GM19351 (cell line): ENCODE measurements at regions not wholly inside any gene's neighbourhood (a gene's known extent, or its start where the extent isn't known, plus 50 kb on each side); places are given as distances from the start of the nearest gene placed in this dataset.

Source experiments
- ATAC-seq: cut with Tn5 transposase; IDR thresholded peaks from one replicate; pipeline ENCODE4 v1.9.1; 2021; ENCODE audit warnings: mild to moderate bottlenecking, moderate library complexity; ENCODE audit not compliant: unreplicated experiment

- ATAC-seq, result no peak
Observed at GRCh38 chr6:40973304-40973703, 65.7 kb downstream of the UNC5CL start.

GRCh38 chr6:40972814-40973213 lies 66.2 kb downstream of the UNC5CL start:
- ATAC-seq, result no peak

DNA sequence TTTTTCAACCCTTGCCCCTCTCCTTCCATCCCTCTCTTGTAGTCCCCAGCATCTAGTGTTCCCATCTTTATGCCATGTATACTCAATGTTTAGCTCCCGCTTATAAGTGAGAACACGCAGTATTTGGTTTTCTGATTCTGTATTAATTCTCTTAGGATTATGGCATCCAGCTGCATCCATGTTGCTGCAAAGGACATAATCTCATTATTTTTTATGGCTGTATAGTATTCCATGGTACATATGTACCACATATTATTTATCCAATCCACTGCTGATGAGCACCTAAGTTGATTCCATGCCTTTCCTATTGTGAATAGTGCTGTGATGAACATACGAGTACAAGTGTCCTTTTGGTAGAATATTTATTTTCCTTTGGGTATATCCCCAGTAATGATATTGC lies 66.8 kb downstream of the UNC5CL start:
- ATAC-seq, result no peak

DNA sequence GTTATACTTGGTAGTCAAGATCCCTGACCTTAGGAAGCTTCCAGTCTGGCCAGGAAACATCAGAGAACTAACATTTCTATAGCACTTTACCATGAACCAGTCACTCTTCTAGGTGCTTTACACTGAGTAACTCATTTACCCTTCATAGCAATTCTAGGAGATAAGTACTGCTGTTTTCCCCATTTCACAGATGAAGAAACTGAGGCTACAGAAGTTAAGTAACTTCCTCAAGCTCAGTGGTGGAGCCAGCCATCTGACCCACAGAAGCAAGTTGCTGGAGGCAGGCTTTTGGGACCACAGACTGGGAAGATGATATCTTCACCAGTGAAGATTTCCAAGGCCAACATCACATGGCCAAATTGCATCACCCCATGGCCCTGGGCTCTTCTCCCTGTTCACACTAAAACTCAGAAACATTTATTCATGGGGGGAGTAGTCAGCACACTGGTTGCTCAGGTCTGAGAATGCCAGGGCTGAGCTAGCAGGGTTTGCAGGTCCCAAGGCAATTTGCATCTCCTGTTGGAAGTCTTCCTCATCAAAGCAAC lies 70.3 kb downstream of the UNC5CL start:
- no peak for ATAC-seq

- no peak for ATAC-seq
Observed at GRCh38 chr6:40966860-40967259, 72.2 kb downstream of the UNC5CL start.

GRCh38 chr6:40965046-40965445 lies 74.0 kb downstream of the UNC5CL start:
- no peak for ATAC-seq

- no peak for ATAC-seq
Observed at GRCh38 chr6:40963019-40963418, 76.0 kb downstream of the UNC5CL start.

DNA sequence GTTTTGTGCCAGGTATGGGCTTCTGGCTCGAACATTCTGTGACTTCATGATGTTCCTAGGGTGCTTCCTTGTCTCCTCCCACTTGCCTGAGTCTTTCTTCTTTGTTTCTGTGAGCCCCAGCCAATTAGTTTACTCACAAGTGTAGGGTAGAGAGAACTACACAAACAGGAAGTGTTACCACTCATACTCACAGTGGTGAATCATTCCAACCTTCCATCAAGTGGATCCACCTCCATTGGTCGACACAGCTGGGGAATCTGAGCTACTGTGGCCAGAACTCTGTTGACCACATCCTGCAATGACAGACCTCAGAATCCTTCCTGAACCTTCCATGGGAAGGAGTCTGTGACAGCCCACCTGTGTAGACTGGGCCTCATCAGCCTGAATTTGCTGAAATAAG lies 76.8 kb downstream of the UNC5CL start:
- peak; percentile 58 for ATAC-seq

GRCh38 chr6:40961831-40962230 lies 77.2 kb downstream of the UNC5CL start:
- ATAC-seq, result no peak

GRCh38 chr6:40960742-40961430 lies 78.1 kb downstream of the UNC5CL start:
- no peak for ATAC-seq

DNA sequence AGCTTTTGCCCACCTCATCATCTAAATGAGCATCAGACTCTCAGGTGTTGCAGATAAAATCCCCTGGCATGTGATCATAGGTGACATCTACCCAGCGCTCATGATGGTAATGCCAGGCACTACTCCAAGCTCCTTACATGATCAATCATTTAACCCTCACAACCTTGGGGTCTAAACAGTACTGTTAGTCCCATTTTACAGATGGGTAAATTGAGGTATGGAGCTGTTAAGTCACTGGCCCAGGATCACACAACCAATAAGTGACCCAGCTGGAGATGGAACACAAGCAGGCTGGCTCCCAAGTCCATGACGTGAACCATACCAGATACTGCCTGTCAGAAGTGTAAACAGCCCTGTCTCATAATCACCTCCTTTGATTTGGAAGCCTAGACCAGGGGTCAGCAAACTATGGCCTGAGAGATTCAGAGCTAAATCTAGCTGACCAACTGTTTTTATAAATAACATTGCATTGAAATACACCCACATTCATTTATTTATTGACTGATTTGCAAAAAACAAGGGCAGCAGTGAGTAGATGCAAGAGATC lies 79.2 kb downstream of the UNC5CL start:
- no peak for ATAC-seq

- ATAC-seq, result no peak
Observed at GRCh38 chr6:40958738-40959137, 80.3 kb downstream of the UNC5CL start.

GRCh38 chr6:40957616-40958492 lies 81.2 kb downstream of the UNC5CL start:
- no peak for ATAC-seq

GRCh38 chr6:40956936-40957335 lies 82.1 kb downstream of the UNC5CL start:
- ATAC-seq, result no peak

- no peak for ATAC-seq
Observed at GRCh38 chr6:40955178-40955545, 83.9 kb downstream of the UNC5CL start.

DNA sequence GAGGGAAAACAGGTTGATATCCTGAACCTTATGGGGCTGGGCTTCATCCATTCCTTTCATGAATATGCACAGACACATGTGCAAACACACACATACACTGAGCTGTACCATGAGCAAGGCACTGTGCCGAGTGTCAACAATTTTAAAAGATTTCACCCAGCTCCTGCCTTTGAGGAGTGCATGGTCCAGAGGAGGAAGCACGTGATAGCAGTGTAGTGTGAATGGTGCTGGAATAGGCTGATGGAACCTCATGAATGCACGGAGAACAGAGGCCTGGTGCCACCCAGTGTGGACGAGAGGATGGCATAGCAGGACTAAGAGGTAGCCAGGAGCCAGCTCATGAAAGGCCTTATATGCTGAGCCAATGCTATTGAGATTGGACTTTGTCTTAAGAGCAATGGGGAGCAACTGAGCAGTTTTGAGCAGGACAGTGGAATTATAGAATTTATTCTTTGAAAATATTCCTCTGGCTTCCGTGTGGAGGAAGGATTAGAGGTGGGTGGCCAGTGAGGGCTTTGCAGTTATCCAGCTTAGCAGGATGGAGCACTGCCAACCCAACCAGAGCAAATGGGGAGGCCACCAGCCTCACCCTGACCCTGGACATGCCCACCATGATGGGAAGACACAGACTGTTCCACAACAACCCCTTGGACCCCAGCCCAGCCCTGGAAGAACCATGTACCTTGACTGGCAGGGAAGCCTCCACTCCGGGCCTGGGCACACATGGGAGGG lies 84.4 kb downstream of the UNC5CL start:
- no peak for ATAC-seq

DNA sequence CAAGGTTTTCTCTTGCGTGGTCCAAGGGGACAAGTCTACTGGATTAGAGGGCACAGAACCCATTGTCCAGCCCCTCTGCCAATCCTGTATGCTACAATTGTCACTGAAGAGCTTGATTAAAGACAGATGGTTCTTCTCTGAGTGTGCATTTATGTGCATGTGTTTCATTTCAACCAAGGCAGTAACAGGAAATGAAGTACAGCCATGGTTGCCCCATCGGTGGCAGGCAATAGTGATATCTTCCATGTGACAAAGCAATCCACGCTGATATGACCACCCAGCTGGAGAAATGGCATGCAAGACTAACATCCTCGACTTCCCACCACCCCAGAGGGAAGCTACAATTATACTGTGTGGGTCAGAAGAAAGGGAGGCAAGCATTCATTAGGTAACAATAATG lies 85.5 kb downstream of the UNC5CL start:
- ATAC-seq, result no peak

- no peak for ATAC-seq
Observed at GRCh38 chr6:40950986-40951698, 87.9 kb downstream of the UNC5CL start.

DNA sequence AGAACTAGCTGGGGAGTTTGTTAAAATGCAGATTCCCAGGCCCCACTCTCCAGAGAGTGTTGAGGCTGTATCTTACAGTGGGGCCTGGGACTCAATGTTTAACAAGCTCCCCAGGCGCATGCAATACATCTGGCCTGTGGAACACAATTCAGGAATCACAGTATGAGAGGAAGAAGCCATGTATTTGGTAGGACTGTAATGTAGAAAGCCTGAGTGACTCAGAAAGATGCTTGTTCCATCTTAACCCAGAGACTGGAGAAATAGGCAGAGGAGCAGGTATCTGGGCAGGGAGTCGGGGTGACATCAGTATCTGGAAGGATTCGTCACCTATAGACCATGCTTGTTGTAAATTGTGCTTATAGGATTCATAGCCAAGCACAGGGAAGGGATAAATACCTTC lies 90.5 kb downstream of the UNC5CL start:
- ATAC-seq, result no peak

- no peak for ATAC-seq
Observed at GRCh38 chr6:40947876-40948526, 91.0 kb downstream of the UNC5CL start.
